Kidney (tissue), 13 donors: ENCODE measurements at regions not wholly inside any gene's neighbourhood (a gene's known extent, or its start where the extent isn't known, plus 50 kb on each side); places are given as distances from the start of the nearest gene placed in this dataset.

Experiments
- DNase-seq, 5 donors: peaks; one replicate each; pipeline ENCODE4 v3.0.0-alpha.2; 2013 to 2020
- FAIRE-seq: peaks from 2 replicates; lab custom pipeline; 2012; peaks lifted over from hg19 to GRCh38; lab: Jason Lieb, UNC
- H3K27ac ChIP-seq, 2 donors: one replicate each; pipeline ENCODE4 v1.7.0; 2013; ENCODE audit warnings: low read depth in 2 of 2, low read length in 2 of 2, inconsistent platforms in 1 of 2
- H3K27me3 ChIP-seq: one replicate; pipeline ENCODE4 v1.7.1; 2013; ENCODE audit warnings: low read length, inconsistent platforms; ENCODE audit not compliant: control insufficient read depth, insufficient read depth
- H3K36me3 ChIP-seq, 3 donors: one replicate each; pipeline versions ENCODE4 v1.7.0 to v1.7.1; 2013; ENCODE audit warnings: low read length in 3 of 3, control low read depth in 1 of 3, inconsistent platforms in 1 of 3; ENCODE audit not compliant: insufficient read depth in 3 of 3, control insufficient read depth in 2 of 3
- H3K4me1 ChIP-seq, 3 donors: one replicate each; pipeline versions ENCODE4 v1.7.0 to v1.7.1; 2013; ENCODE audit warnings: low read length in 3 of 3, inconsistent platforms in 1 of 3, low read depth in 1 of 3; ENCODE audit not compliant: control insufficient read depth in 2 of 3, insufficient read depth in 2 of 3
- H3K4me3 ChIP-seq, 3 donors: one replicate each; pipeline versions ENCODE4 v1.7.0 to v1.8.1; 2013; ENCODE audit warnings: low read length in 3 of 3, control low read depth in 1 of 3, inconsistent platforms in 1 of 3
- H3K9ac ChIP-seq, 3 donors: one replicate each; pipeline versions ENCODE4 v1.7.0 to v1.7.1; 2013; ENCODE audit warnings: low read length in 3 of 3, control low read depth in 1 of 3, inconsistent platforms in 1 of 3
- H3K9me3 ChIP-seq, 3 donors: one replicate each; pipeline versions ENCODE4 v1.7.0 to v1.7.1; 2013; ENCODE audit warnings: low read length in 3 of 3, control low read depth in 1 of 3, inconsistent platforms in 1 of 3; ENCODE audit not compliant: control insufficient read depth in 2 of 3, insufficient read depth in 1 of 3
- intact Hi-C: fragments of 100-400 bp; cut with DNase I; formaldehyde crosslinking; loops from one replicate; pipeline ENCODE4 v1.11.1; 2022
- TF ChIP-seq, protein P1 (sequence below): IDR thresholded peaks from 3 replicates; pipeline ENCODE4 v1.5.1; 2012; ENCODE audit warnings: mild to moderate bottlenecking, moderate library complexity, borderline replicate concordance; ENCODE audit not compliant: insufficient read depth; ENCODE audit errors: extremely low read depth
- donor health status: control.
- donor health status: control.
- donor health status: control.
- donor health status: control.
- donor health status: control.
- donor health status: DM: yes; HTN: yes; CAD: no.
- donor health status: Normal renal cell carcinoma (clear cell type).

DNA sequence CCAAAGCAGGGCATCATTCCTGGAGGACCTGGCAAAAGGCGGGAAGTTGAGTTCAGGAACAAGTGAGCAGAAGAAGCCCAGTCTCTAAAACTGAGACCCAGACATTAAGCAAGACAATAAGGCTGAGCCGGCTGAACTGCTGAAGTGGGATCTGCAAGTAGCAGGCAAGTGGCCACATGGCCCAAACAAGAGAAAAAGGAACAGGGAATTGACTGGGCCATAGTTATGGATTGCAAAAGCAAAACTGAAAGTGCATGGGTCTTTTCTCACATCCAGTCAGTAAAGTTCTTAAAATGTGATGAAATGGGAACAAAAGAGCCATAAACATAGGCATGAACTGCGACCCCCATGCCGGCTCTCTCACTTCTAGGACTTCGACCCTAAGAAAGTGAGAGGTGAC is 101.2 kb downstream of the SCN11A start:
- TF ChIP-seq, protein P1, sequence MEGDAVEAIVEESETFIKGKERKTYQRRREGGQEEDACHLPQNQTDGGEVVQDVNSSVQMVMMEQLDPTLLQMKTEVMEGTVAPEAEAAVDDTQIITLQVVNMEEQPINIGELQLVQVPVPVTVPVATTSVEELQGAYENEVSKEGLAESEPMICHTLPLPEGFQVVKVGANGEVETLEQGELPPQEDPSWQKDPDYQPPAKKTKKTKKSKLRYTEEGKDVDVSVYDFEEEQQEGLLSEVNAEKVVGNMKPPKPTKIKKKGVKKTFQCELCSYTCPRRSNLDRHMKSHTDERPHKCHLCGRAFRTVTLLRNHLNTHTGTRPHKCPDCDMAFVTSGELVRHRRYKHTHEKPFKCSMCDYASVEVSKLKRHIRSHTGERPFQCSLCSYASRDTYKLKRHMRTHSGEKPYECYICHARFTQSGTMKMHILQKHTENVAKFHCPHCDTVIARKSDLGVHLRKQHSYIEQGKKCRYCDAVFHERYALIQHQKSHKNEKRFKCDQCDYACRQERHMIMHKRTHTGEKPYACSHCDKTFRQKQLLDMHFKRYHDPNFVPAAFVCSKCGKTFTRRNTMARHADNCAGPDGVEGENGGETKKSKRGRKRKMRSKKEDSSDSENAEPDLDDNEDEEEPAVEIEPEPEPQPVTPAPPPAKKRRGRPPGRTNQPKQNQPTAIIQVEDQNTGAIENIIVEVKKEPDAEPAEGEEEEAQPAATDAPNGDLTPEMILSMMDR = no peak
- intact Hi-C loops = no loop called here
- no peaks in the 10 kb centered on the region for H3K27me3 ChIP-seq
- no peak overlapping the region for H3K9ac ChIP-seq
- DNase-seq = no peak
- H3K27ac ChIP-seq = no peak overlapping the region
- no peaks in the 10 kb centered on the region for H3K4me1 ChIP-seq
- no peak overlapping the region for H3K4me3 ChIP-seq
- no peak for FAIRE-seq
- no peaks in the 10 kb centered on the region for H3K9me3 ChIP-seq
- no peaks in the 10 kb centered on the region for H3K36me3 ChIP-seq

DNA sequence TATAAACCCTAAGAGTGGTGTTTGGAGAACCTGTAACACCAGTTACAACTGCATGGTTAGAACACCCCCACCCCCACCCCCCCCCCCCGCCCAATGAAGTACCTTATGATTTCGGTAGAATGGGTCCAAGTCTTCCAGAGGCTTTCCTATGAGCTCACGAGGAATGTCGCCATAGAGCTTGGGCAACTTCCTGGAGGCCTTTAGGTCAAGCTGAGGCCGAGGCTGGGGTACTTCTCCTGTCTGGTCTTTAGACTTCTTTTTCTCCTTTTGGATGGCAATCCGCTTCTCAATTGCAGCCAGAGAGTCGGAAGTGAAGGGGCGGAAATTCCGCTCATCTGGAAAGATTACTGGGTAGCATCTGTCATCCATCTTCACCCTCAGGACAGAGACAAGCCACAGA is 101.8 kb downstream of the SCN11A start:
- TF ChIP-seq, protein P1 = no peak
- Histone ChIP-seq H3K36me3 (no peaks in the 10 kb centered on the region), H3K27ac (no peak overlapping the region), H3K9ac (no peak overlapping the region), H3K27me3 (no peaks in the 10 kb centered on the region), H3K4me3 (no peak overlapping the region), H3K9me3 (no peaks in the 10 kb centered on the region), H3K4me1 (no peaks in the 10 kb centered on the region)
- intact Hi-C loops = no loop called here
- DNase-seq = no peak
- no peak for FAIRE-seq

DNA sequence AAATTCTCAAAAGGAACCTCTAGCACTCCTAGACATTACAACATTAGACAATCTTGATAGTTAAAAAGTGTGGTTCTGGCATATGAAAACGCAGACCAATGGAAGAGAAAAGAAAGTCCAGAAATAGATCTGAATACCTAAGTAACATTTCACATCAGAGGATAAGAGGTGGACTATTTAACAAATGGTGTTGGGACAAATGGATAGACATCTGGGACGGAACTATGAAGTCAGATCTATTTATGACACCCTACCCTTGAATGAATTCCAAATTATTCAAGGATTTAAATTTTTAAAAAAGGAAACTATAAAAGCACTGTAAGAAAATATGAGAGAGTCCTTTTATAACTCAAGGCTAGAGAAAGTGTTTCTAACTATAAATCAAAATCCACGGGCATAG is 111.3 kb downstream of the SCN11A start:
- H3K4me1 ChIP-seq = no peaks in the 10 kb centered on the region
- H3K9me3 ChIP-seq = peaks cover 0 to 2% (median 0%) of the 10 kb centered on the region in 3 donors
- H3K4me3 ChIP-seq = no peak overlapping the region
- intact Hi-C loops = no loop called here
- H3K36me3 ChIP-seq = no peaks in the 10 kb centered on the region
- H3K27ac ChIP-seq = no peak overlapping the region
- no peaks in the 10 kb centered on the region for H3K27me3 ChIP-seq
- H3K9ac ChIP-seq = no peak overlapping the region
- TF ChIP-seq, protein P1 = no peak
- FAIRE-seq (no peak), DNase-seq (no peak)

DNA sequence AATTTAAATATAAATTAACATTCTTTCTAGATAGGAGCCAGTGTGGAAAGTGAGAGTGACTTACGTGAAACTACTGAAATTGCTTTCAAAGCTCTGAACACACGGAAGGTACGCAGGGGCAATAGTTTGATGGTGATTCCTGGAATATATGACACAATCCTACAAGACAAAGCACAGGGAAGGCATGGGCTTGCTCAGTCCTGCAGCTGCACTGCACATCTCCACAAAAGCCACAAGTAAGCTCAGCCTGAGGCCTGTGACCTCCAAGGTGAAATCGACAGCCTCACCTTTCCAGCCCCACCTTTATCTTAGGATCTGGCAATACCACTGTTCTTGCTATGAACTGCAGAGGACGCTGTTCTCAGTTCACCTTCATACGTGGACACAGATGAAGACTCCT is 109.3 kb upstream of the SCN10A start:
- Histone ChIP-seq H3K9ac (no peak overlapping the region), H3K27me3 (no peaks in the 10 kb centered on the region), H3K36me3 (no peaks in the 10 kb centered on the region), H3K9me3 (no peaks in the 10 kb centered on the region), H3K27ac (no peak overlapping the region), H3K4me3 (no peak overlapping the region), H3K4me1 (no peaks in the 10 kb centered on the region)
- TF ChIP-seq, protein P1 = no peak
- DNase-seq (no peak), FAIRE-seq (no peak)
- intact Hi-C loops = no loop called here
